Naive thymus-derived CD4-positive, alpha-beta T cell (primary cell): ENCODE measurements at regions not wholly inside any gene's neighbourhood (a gene's known extent, or its start where the extent isn't known, plus 50 kb on each side); places are given as distances from the start of the nearest gene placed in this dataset.

Experiments
- ATAC-seq: fragments of 150-1000 bp; cut with Tn5 transposase; 2 replicates; pipeline ENCODE4 v1.10.0; 2021; ENCODE audit warnings: mild to moderate bottlenecking, moderate library complexity
- CTCF ChIA-PET: fragments of 350-600 bp; sonication (Branson Sonifier 250); formaldehyde crosslinking; loops from one replicate; lab custom pipeline; 2021; ENCODE audit warnings: antibody characterized with exemption; lab: Charles Lee
- POLR2A ChIA-PET: fragments of 350-600 bp; sonication (Branson Sonifier 250); formaldehyde crosslinking; loops from one replicate; lab custom pipeline; 2021; ENCODE audit warnings: antibody characterized with exemption, inconsistent platforms; lab: Charles Lee
- DNase-seq, 9 donors: peaks; one replicate each; pipeline versions ENCODE4 v3.0.0 to v3.0.0-alpha.2; 2020 to 2022; ENCODE audit warnings: mixed read lengths in 1 of 9
- H3K27ac ChIP-seq: one replicate; pipeline ENCODE4 v1.7.0; 2013; ENCODE audit warnings: mild to moderate bottlenecking, low read depth, low read length, moderate library complexity
- H3K27me3 ChIP-seq, 2 donors: one replicate each; pipeline ENCODE4 v1.7.0; 2013; ENCODE audit warnings: low read length in 2 of 2, mild to moderate bottlenecking in 2 of 2, moderate library complexity in 2 of 2; ENCODE audit not compliant: control insufficient read depth in 2 of 2, insufficient read depth in 2 of 2
- H3K36me3 ChIP-seq, 3 experiments: 1 replicate in 2 of 3; 2 replicates in 1 of 3; pipeline ENCODE4 v1.7.0; 2013; ENCODE audit warnings: low read length in 3 of 3, mild to moderate bottlenecking in 3 of 3, moderate library complexity in 1 of 3; ENCODE audit not compliant: insufficient read depth in 3 of 3, control insufficient read depth in 2 of 3
- H3K4me1 ChIP-seq, 2 donors: one replicate each; pipeline ENCODE4 v1.7.0; 2013; ENCODE audit warnings: low read length in 2 of 2, mild to moderate bottlenecking in 2 of 2, moderate library complexity in 1 of 2; ENCODE audit not compliant: control insufficient read depth in 2 of 2, insufficient read depth in 2 of 2
- H3K4me3 ChIP-seq: 2 replicates; pipeline ENCODE4 v1.7.0; 2013; ENCODE audit warnings: mild to moderate bottlenecking, low read length
- H3K9me3 ChIP-seq, 3 experiments: 1 replicate in 2 of 3; 2 replicates in 1 of 3; pipeline ENCODE4 v1.7.0; 2013; ENCODE audit warnings: low read length in 3 of 3; ENCODE audit not compliant: control insufficient read depth in 2 of 3
- H3K27ac Mint-ChIP-seq, 9 donors: one replicate each; pipeline ENCODE4 v1.8.0; 2020 to 2022; ENCODE audit warnings: mixed read lengths in 9 of 9, mild to moderate bottlenecking in 8 of 9, moderate library complexity in 5 of 9, inconsistent platforms in 2 of 9
- H3K27me3 Mint-ChIP-seq, 5 donors: one replicate each; pipeline ENCODE4 v1.8.0; 2021 to 2022; ENCODE audit warnings: mixed read lengths in 5 of 5, mild to moderate bottlenecking in 1 of 5
- H3K36me3 Mint-ChIP-seq, 5 donors: one replicate each; pipeline ENCODE4 v1.8.0; 2020 to 2022; ENCODE audit warnings: mixed read lengths in 5 of 5, mild to moderate bottlenecking in 3 of 5, inconsistent platforms in 1 of 5
- H3K4me1 Mint-ChIP-seq, 7 donors: one replicate each; pipeline ENCODE4 v1.8.0; 2020 to 2022; ENCODE audit warnings: mixed read lengths in 7 of 7, mild to moderate bottlenecking in 3 of 7, inconsistent platforms in 1 of 7
- H3K4me3 Mint-ChIP-seq, 10 donors: one replicate each; pipeline ENCODE4 v1.8.0; 2020 to 2022; ENCODE audit warnings: mild to moderate bottlenecking in 10 of 10, mixed read lengths in 10 of 10, moderate library complexity in 6 of 10, inconsistent platforms in 2 of 10
- H3K9me3 Mint-ChIP-seq, 11 donors: one replicate each; pipeline ENCODE4 v1.8.0; 2020 to 2022; ENCODE audit warnings: mixed read lengths in 11 of 11, mild to moderate bottlenecking in 4 of 11, inconsistent platforms in 1 of 11, moderate library complexity in 1 of 11
- intact Hi-C, 2 donors: fragments of 100-400 bp; cut with micrococcal nuclease; formaldehyde crosslinking; loops; one replicate each; pipeline ENCODE4 v1.15.1; 2023

- Mint-ChIP-seq H3K36me3 (no peaks in the 10 kb centered on the region), H3K27ac (no peak overlapping the region), H3K4me3 (no peak overlapping the region), H3K4me1 (no peaks in the 10 kb centered on the region), H3K9me3 (peaks cover 0 to 4% (median 0%) of the 10 kb centered on the region in 11 donors), H3K27me3 (no peaks in the 10 kb centered on the region)
- Histone ChIP-seq H3K4me1 (no peaks in the 10 kb centered on the region), H3K4me3 (no peak overlapping the region), H3K36me3 (no peaks in the 10 kb centered on the region), H3K27ac (no peak overlapping the region), H3K9me3 (no peaks in the 10 kb centered on the region), H3K27me3 (no peaks in the 10 kb centered on the region)
- DNase-seq (no peak), ATAC-seq (no peak)
- CTCF ChIA-PET, result no interaction called here
- intact Hi-C loops, result no loop called here
- POLR2A ChIA-PET, result no interaction called here
Measured at GRCh38 chr2:22992441-22992840, 392.5 kb upstream of the KLHL29 start.

- Mint-ChIP-seq H3K4me1 (no peaks in the 10 kb centered on the region), H3K27ac (no peak overlapping the region), H3K9me3 (peaks cover 0 to 4% (median 0%) of the 10 kb centered on the region in 11 donors), H3K4me3 (no peak overlapping the region), H3K27me3 (no peaks in the 10 kb centered on the region), H3K36me3 (no peaks in the 10 kb centered on the region)
- H3K4me3 ChIP-seq, result no peak overlapping the region
- CTCF ChIA-PET, result no interaction called here
- H3K27ac ChIP-seq, result no peak overlapping the region
- H3K4me1 ChIP-seq, result no peaks in the 10 kb centered on the region
- intact Hi-C loops, result no loop called here
- no peak for DNase-seq
- no peaks in the 10 kb centered on the region for H3K9me3 ChIP-seq
- no peaks in the 10 kb centered on the region for H3K27me3 ChIP-seq
- no peaks in the 10 kb centered on the region for H3K36me3 ChIP-seq
- POLR2A ChIA-PET, result no interaction called here
- no peak for ATAC-seq
Measured at GRCh38 chr2:22993250-22993649, 391.7 kb upstream of the KLHL29 start.

GRCh38 chr2:22995576-22995975 lies 389.4 kb upstream of the KLHL29 start:
- intact Hi-C loops, result no loop called here
- H3K27me3 ChIP-seq, result no peaks in the 10 kb centered on the region
- no peaks in the 10 kb centered on the region for H3K9me3 ChIP-seq
- H3K36me3 ChIP-seq, result no peaks in the 10 kb centered on the region
- H3K4me1 ChIP-seq, result no peaks in the 10 kb centered on the region
- peaks cover 0 to 4% (median 0%) of the 10 kb centered on the region in 11 donors for H3K9me3 Mint-ChIP-seq
- no peak for ATAC-seq
- no peaks in the 10 kb centered on the region for H3K36me3 Mint-ChIP-seq
- H3K4me3 ChIP-seq, result no peak overlapping the region
- H3K27ac Mint-ChIP-seq, result no peak overlapping the region
- DNase-seq, result no peak
- ChIA-PET POLR2A (no interaction called here), CTCF (no interaction called here)
- no peaks in the 10 kb centered on the region for H3K4me1 Mint-ChIP-seq
- peaks cover 0 to 7% (median 0%) of the 10 kb centered on the region in 5 donors for H3K27me3 Mint-ChIP-seq
- no peak overlapping the region for H3K27ac ChIP-seq
- no peak overlapping the region for H3K4me3 Mint-ChIP-seq

- H3K27ac ChIP-seq, result no peak overlapping the region
- no peak overlapping the region for H3K4me3 ChIP-seq
- H3K4me1 ChIP-seq, result no peaks in the 10 kb centered on the region
- no peak for ATAC-seq
- no peak for DNase-seq
- H3K9me3 ChIP-seq, result no peaks in the 10 kb centered on the region
- Mint-ChIP-seq H3K9me3 (peaks cover 0 to 7% (median 0%) of the 10 kb centered on the region in 11 donors), H3K27me3 (peaks cover 0 to 10% (median 0%) of the 10 kb centered on the region in 5 donors), H3K27ac (no peak overlapping the region), H3K36me3 (no peaks in the 10 kb centered on the region), H3K4me1 (no peaks in the 10 kb centered on the region), H3K4me3 (no peak overlapping the region)
- H3K36me3 ChIP-seq, result no peaks in the 10 kb centered on the region
- ChIA-PET CTCF (no interaction called here), POLR2A (no interaction called here)
- intact Hi-C loops, result no loop called here
- no peaks in the 10 kb centered on the region for H3K27me3 ChIP-seq
Measured at GRCh38 chr2:22996911-22997310, 388.1 kb upstream of the KLHL29 start.

GRCh38 chr2:22998359-22998758 lies 386.6 kb upstream of the KLHL29 start:
- no peaks in the 10 kb centered on the region for H3K4me1 ChIP-seq
- CTCF ChIA-PET, result no interaction called here
- Mint-ChIP-seq H3K36me3 (no peaks in the 10 kb centered on the region), H3K9me3 (peaks cover 0 to 7% (median 0%) of the 10 kb centered on the region in 11 donors), H3K27ac (no peak overlapping the region), H3K4me1 (no peaks in the 10 kb centered on the region), H3K27me3 (peaks cover 0 to 10% (median 0%) of the 10 kb centered on the region in 5 donors), H3K4me3 (no peak overlapping the region)
- DNase-seq, result no peak
- H3K27ac ChIP-seq, result no peak overlapping the region
- H3K4me3 ChIP-seq, result no peak overlapping the region
- H3K9me3 ChIP-seq, result no peaks in the 10 kb centered on the region
- H3K36me3 ChIP-seq, result no peaks in the 10 kb centered on the region
- no peaks in the 10 kb centered on the region for H3K27me3 ChIP-seq
- POLR2A ChIA-PET, result no interaction called here
- no peak for ATAC-seq
- intact Hi-C loops, result no loop called here

GRCh38 chr2:22999951-23000350 lies 385.0 kb upstream of the KLHL29 start:
- Histone ChIP-seq H3K27ac (no peak overlapping the region), H3K27me3 (no peaks in the 10 kb centered on the region), H3K9me3 (no peaks in the 10 kb centered on the region), H3K4me1 (no peaks in the 10 kb centered on the region), H3K4me3 (no peak overlapping the region), H3K36me3 (no peaks in the 10 kb centered on the region)
- Mint-ChIP-seq H3K27me3 (peaks cover 0 to 10% (median 0%) of the 10 kb centered on the region in 5 donors), H3K4me1 (no peaks in the 10 kb centered on the region), H3K27ac (no peak overlapping the region), H3K4me3 (no peak overlapping the region), H3K36me3 (no peaks in the 10 kb centered on the region), H3K9me3 (peaks cover 0 to 6% (median 0%) of the 10 kb centered on the region in 11 donors)
- CTCF ChIA-PET, result no interaction called here
- DNase-seq (no peak), ATAC-seq (no peak)
- POLR2A ChIA-PET, result no interaction called here
- intact Hi-C loops, result no loop called here

GRCh38 chr2:23002234-23002633 lies 382.7 kb upstream of the KLHL29 start:
- H3K27me3 ChIP-seq, result no peaks in the 10 kb centered on the region
- H3K27ac Mint-ChIP-seq, result no peak overlapping the region
- ChIA-PET CTCF (no interaction called here), POLR2A (no interaction called here)
- H3K4me1 Mint-ChIP-seq, result no peaks in the 10 kb centered on the region
- H3K4me1 ChIP-seq, result no peaks in the 10 kb centered on the region
- peaks cover 0 to 6% (median 0%) of the 10 kb centered on the region in 11 donors for H3K9me3 Mint-ChIP-seq
- no peaks in the 10 kb centered on the region for H3K36me3 ChIP-seq
- H3K4me3 ChIP-seq, result no peak overlapping the region
- no peaks in the 10 kb centered on the region for H3K9me3 ChIP-seq
- no peak for DNase-seq
- ATAC-seq, result no peak
- peaks cover 0 to 10% (median 0%) of the 10 kb centered on the region in 5 donors for H3K27me3 Mint-ChIP-seq
- no peak overlapping the region for H3K27ac ChIP-seq
- no peak overlapping the region for H3K4me3 Mint-ChIP-seq
- no peaks in the 10 kb centered on the region for H3K36me3 Mint-ChIP-seq
- intact Hi-C loops, result no loop called here
